Uterus (tissue), 3 donors: ENCODE measurements at regions not wholly inside any gene's neighbourhood (a gene's known extent, or its start where the extent isn't known, plus 50 kb on each side); places are given as distances from the start of the nearest gene placed in this dataset.

Experiments used
- DNase-seq, 2 donors: peaks; one replicate each; pipeline ENCODE4 v3.0.0-alpha.2; 2019 to 2020
- H3K27ac ChIP-seq, 2 donors: fragments of 200-600 bp; sonication (generic); 1 replicate in 1 of 2; 2 replicates in 1 of 2; pipeline ENCODE4 v1.5.1; 2016 to 2018
- H3K27me3 ChIP-seq, 2 donors: fragments of 200-600 bp; sonication (generic); one replicate each; pipeline ENCODE4 v1.5.1; 2018 to 2019; ENCODE audit warnings: control low read depth in 1 of 2
- H3K36me3 ChIP-seq, 2 donors: fragments of 200-600 bp; sonication (generic); one replicate each; pipeline ENCODE4 v1.5.1; 2019; ENCODE audit warnings: control low read depth in 1 of 2
- H3K4me1 ChIP-seq, 2 donors: fragments of 200-600 bp; sonication (generic); one replicate each; pipeline ENCODE4 v1.5.1; 2018 to 2019; ENCODE audit warnings: control low read depth in 1 of 2
- H3K4me3 ChIP-seq, 2 donors: fragments of 200-600 bp; sonication (generic); 1 replicate in 1 of 2; 2 replicates in 1 of 2; pipeline ENCODE4 v1.5.1; 2018 to 2019; ENCODE audit warnings: mild to moderate bottlenecking in 1 of 2
- H3K9me3 ChIP-seq, 2 donors: fragments of 200-600 bp; sonication (generic); one replicate each; pipeline ENCODE4 v1.5.1; 2019; ENCODE audit warnings: control low read depth in 1 of 2
- POLR2A ChIP-seq, 2 donors: fragments of 450-650 bp; IDR thresholded peaks; one replicate each; pipeline ENCODE4 v1.6.1; 2016; ENCODE audit warnings: antibody characterized with exemption in 2 of 2, mild to moderate bottlenecking in 1 of 2, moderate library complexity in 1 of 2
- intact Hi-C: fragments of 100-400 bp; cut with DNase I; formaldehyde crosslinking; loops from one replicate; pipeline ENCODE4 v1.15.1; 2023; ENCODE audit warnings: low total_unique reads
- TF ChIP-seq, protein P1 (sequence below), 4 experiments: fragments of 200-600 bp in 2 of 4; fragments of 450-650 bp in 2 of 4; sonication (generic) in 2 of 4; IDR thresholded peaks; one replicate each; pipeline ENCODE4 v1.5.1; 2016 to 2019; ENCODE audit warnings: antibody characterized with exemption in 4 of 4, mild to moderate bottlenecking in 2 of 4, moderate library complexity in 1 of 4
- donor health status: DM: yes; HTN: yes; CAD: no.

DNA sequence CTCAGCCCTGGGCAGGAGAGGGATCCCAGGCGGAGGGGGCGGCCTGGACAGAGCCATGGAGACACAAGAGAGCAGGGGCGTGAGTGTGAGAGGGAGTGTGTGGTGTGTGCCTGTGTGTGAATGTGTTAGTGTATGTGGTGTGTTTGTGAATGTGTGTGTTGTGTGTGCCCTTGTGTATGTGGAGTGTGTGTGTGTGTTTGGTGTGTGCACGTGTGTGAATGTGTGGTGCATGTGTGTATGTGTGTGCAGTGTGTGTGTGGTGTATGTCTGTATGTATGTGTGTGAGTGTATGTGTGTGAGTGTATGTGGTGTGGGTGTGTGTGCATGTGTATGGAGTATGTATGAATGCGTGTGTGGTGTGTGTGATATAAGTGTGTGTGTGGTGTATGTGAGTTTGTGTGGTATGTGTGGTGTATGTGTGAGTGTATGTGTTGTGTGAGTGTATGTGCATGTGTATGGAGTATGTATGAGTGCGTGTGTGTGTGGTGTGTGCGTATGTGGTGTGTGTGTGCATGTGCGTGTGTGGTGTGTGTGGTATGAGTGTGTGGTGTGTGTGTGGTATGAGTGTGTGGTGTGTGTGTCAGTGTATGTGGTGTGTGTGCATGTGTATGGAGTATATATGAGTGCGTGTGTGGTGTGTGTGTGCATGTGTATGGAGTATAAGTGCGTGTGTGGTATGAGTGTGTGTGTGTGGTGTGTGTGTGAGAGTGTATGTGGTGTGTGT is 175.2 kb upstream of the AFDN start:
- H3K9me3 ChIP-seq = no peaks in the 10 kb centered on the region
- TF ChIP-seq, protein P1, sequence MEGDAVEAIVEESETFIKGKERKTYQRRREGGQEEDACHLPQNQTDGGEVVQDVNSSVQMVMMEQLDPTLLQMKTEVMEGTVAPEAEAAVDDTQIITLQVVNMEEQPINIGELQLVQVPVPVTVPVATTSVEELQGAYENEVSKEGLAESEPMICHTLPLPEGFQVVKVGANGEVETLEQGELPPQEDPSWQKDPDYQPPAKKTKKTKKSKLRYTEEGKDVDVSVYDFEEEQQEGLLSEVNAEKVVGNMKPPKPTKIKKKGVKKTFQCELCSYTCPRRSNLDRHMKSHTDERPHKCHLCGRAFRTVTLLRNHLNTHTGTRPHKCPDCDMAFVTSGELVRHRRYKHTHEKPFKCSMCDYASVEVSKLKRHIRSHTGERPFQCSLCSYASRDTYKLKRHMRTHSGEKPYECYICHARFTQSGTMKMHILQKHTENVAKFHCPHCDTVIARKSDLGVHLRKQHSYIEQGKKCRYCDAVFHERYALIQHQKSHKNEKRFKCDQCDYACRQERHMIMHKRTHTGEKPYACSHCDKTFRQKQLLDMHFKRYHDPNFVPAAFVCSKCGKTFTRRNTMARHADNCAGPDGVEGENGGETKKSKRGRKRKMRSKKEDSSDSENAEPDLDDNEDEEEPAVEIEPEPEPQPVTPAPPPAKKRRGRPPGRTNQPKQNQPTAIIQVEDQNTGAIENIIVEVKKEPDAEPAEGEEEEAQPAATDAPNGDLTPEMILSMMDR (IDR thresholded peaks at IDR 0.05) = no peak
- no peak for TF ChIP-seq POLR2A (IDR thresholded peaks at IDR 0.05)
- H3K4me1 ChIP-seq = no peaks in the 10 kb centered on the region
- H3K27me3 ChIP-seq = no peaks in the 10 kb centered on the region
- H3K36me3 ChIP-seq = no peaks in the 10 kb centered on the region
- intact Hi-C loops = no loop called here
- no peak for DNase-seq
- H3K27ac ChIP-seq = no peak overlapping the region
- no peak overlapping the region for H3K4me3 ChIP-seq

DNA sequence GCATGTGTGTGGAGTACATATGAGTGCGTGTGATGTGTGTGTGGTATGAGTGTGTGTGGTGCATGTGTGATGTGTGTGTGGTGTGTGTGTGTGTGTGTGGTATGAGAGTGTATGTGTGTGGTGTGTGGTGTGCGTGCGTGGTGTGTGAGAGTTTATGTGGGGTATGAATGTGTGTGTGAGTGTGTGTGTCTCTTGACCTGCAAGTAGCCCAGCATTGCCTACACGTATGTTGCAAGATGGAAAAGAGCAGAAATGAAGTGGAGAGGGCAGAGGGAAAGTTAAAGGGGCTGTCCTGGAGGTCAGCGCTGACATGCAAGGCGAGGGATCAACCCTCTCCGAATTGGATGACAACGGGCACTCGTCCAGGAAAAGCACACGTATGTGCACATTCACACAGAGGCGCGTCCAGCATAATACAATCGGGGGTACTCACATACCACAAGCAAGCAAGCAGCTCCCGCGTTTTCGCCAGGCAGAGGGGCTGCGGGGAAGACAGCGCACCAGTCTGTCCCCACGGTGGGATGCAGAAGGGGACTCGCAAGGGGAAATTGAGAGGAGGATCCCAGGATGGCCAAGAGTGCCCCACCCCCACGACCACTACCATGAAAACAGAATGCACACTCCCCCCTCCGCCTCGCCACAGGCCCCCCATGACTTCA is 174.5 kb upstream of the AFDN start:
- TF ChIP-seq POLR2A (IDR thresholded peaks at IDR 0.05) = no peak
- TF ChIP-seq, protein P1 (IDR thresholded peaks at IDR 0.05) = no peak
- no peaks in the 10 kb centered on the region for H3K4me1 ChIP-seq
- no peaks in the 10 kb centered on the region for H3K27me3 ChIP-seq
- H3K9me3 ChIP-seq = no peaks in the 10 kb centered on the region
- DNase-seq = no peak
- no peak overlapping the region for H3K4me3 ChIP-seq
- H3K36me3 ChIP-seq = no peaks in the 10 kb centered on the region
- intact Hi-C loops = no loop called here
- H3K27ac ChIP-seq = no peak overlapping the region

DNA sequence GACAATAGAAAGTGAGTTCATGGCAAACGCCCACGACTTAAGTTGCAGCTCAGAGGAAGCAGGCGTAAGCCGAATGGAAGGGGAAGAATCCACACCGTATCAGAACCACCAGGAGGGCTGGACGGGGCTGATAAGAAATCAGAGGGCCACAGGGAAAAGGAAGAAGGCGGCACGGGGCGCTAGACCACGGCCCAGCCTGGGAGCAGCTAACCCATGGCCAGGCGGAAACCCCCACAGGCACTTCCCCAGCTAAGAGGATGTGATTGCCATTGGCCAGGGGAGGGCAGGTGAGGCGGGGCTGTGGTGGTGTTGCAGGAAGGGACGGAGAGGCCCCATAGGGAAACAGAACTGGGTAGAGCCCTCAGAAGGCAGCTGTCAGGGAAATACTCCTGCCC is 174.0 kb upstream of the AFDN start:
- Histone ChIP-seq H3K27ac (no peak overlapping the region), H3K36me3 (no peaks in the 10 kb centered on the region), H3K4me1 (no peaks in the 10 kb centered on the region), H3K4me3 (no peak overlapping the region), H3K27me3 (no peaks in the 10 kb centered on the region), H3K9me3 (no peaks in the 10 kb centered on the region)
- DNase-seq = no peak
- TF ChIP-seq, protein P1 (IDR thresholded peaks at IDR 0.05) = no peak
- TF ChIP-seq POLR2A (IDR thresholded peaks at IDR 0.05) = no peak
- intact Hi-C loops = no loop called here

DNA sequence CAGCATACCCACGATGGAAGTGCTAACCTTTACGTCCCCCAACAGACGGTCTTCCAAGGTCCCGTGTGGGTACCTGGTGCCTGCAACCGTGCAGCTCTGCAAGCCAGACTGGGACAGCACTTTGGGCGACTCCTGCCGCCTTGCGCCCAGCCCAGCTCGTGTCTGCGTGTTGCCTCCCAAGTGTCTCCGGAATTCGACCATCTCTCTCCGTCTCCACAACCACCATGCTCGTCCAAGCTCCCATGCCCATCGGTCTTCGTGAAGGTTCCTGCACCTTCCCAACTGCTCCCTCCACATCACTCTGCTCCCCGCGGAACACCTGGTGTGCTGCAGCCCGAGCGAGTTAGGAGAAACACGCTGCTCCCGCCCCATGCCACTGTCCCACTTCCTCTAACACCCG is 173.2 kb upstream of the AFDN start:
- DNase-seq = no peak
- intact Hi-C loops = no loop called here
- Histone ChIP-seq H3K27me3 (no peaks in the 10 kb centered on the region), H3K36me3 (no peaks in the 10 kb centered on the region), H3K4me1 (no peaks in the 10 kb centered on the region), H3K9me3 (no peaks in the 10 kb centered on the region), H3K27ac (no peak overlapping the region), H3K4me3 (no peak overlapping the region)
- TF ChIP-seq, protein P1 (IDR thresholded peaks at IDR 0.05) = no peak
- no peak for TF ChIP-seq POLR2A (IDR thresholded peaks at IDR 0.05)

DNA sequence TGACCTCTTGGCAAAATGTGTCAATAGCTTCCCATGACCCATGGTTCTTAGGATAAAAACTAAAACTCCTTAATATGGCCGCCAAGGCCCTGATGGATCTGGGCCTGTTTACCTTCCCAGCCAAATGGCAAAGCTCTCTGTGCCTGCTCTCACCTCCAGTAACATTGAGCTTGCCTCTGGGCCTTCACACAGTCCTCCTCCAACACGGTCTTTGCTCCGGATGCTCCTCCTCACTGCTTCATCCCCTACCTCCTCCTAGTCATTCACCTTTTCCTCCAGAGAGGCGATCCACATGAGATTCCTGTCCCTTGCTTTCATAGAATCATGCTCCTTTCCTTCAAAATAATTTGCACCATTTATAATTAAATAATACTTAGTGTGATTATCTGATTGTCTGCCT is 172.3 kb upstream of the AFDN start:
- Histone ChIP-seq H3K36me3 (no peaks in the 10 kb centered on the region), H3K27ac (no peak overlapping the region), H3K4me3 (no peak overlapping the region), H3K9me3 (no peaks in the 10 kb centered on the region), H3K27me3 (no peaks in the 10 kb centered on the region), H3K4me1 (no peaks in the 10 kb centered on the region)
- intact Hi-C loops = no loop called here
- DNase-seq = no peak
- no peak for TF ChIP-seq POLR2A (IDR thresholded peaks at IDR 0.05)
- TF ChIP-seq, protein P1 (IDR thresholded peaks at IDR 0.05) = no peak
